Testis (tissue), 2 donors: ENCODE measurements at regions not wholly inside any gene's neighbourhood (a gene's known extent, or its start where the extent isn't known, plus 50 kb on each side); places are given as distances from the start of the nearest gene placed in this dataset.

Experiments
- CTCF ChIP-seq, 3 experiments: fragments of 450-650 bp in 2 of 3; fragments of 200-600 bp in 1 of 3; sonication (generic) in 1 of 3; IDR thresholded peaks; one replicate each; pipeline ENCODE4 v1.5.1; 2016 to 2019; ENCODE audit warnings: antibody characterized with exemption in 3 of 3, mild to moderate bottlenecking in 2 of 3, moderate library complexity in 1 of 3
- POLR2A ChIP-seq: fragments of 450-650 bp; IDR thresholded peaks from one replicate; pipeline ENCODE4 v1.6.1; 2017; ENCODE audit warnings: antibody characterized with exemption, mild to moderate bottlenecking, moderate library complexity

- TF ChIP-seq CTCF (IDR thresholded peaks at IDR 0.05), result no peak
- TF ChIP-seq POLR2A, result no peak
Measured at GRCh38 chr7:67496589-67496988, 500.0 kb downstream of the TYW1 start.
